ENCODE measurements at regions not wholly inside any gene's neighbourhood (a gene's known extent, or its start where the extent isn't known, plus 50 kb on each side); places are given as distances from the start of the nearest gene placed in this dataset.

DNA sequence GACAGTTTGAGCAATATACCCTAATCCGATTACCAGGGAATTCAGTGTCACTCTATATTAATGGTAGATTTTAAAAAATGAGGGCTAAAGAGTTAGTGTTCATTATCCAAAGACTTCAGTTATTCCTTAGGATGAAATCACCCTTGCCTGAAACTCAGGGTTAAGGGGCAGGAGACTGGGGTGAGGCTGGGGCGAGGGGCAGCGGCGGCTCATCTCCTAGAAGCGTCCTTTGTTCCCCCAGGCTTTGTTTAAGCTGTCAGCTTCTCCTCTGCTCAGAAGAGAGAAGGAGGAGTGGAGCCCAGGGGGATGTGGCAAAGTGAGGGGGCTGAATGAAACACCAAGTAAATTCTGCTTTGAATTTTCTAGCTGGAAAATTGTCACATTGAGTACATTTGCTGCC lies 117.7 kb upstream of the ELAC2 start:
- DNase-seq (ENCODE audit: low read depth) = no peak
- TF ChIP-seq CTCF (IDR thresholded peaks at IDR 0.05; ENCODE audit: low read length, missing control alignments) = no peak
- no peak overlapping the region for H3K4me3 ChIP-seq (replicated peaks; ENCODE audit: low read depth, low read length)

GRCh38 chr17:13134076-13134475 lies 116.2 kb upstream of the ELAC2 start:
- no peak overlapping the region for H3K4me3 ChIP-seq (replicated peaks; ENCODE audit: low read depth, low read length)
- no peak for DNase-seq (ENCODE audit: low read depth)
- TF ChIP-seq CTCF (IDR thresholded peaks at IDR 0.05; ENCODE audit: low read length, missing control alignments) = no peak

DNA sequence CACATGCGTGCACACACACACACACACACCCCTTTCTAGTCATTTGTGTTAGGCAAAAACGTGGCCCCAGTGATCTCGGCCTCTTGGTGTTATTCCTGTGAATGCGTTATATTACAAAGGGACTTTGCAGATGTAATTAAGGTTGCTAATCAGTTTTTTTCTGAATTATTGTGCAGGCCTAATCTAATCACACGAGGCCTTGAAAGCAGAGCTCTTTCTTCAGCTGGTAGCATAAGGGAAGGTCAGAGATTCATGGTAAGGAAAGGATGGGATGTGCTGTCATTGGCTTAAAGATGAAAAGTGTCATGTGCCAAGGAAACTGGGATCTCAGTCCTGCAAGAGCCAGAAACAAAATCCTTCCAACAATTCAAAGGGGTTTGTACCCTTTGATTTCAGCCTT lies 113.4 kb upstream of the ELAC2 start:
- TF ChIP-seq CTCF (IDR thresholded peaks at IDR 0.05; ENCODE audit: low read length, missing control alignments) = no peak
- no peak overlapping the region for H3K4me3 ChIP-seq (replicated peaks; ENCODE audit: low read depth, low read length)
- DNase-seq (ENCODE audit: low read depth) = no peak

- H3K4me3 ChIP-seq (replicated peaks; ENCODE audit: low read depth, low read length) = no peak overlapping the region
- no peak for TF ChIP-seq CTCF (IDR thresholded peaks at IDR 0.05; ENCODE audit: low read length, missing control alignments)
- no peak for DNase-seq (ENCODE audit: low read depth)
These were observed 111.5 kb upstream of the ELAC2 start for GRCh38 chr17:13129356-13129755.

- no peak overlapping the region for H3K4me3 ChIP-seq (replicated peaks; ENCODE audit: low read depth, low read length)
- no peak for DNase-seq (ENCODE audit: low read depth)
- no peak for TF ChIP-seq CTCF (IDR thresholded peaks at IDR 0.05; ENCODE audit: low read length, missing control alignments)
These were observed 110.8 kb upstream of the ELAC2 start for GRCh38 chr17:13128676-13129075.

GRCh38 chr17:13127921-13128602 lies 110.2 kb upstream of the ELAC2 start:
- DNase-seq (ENCODE audit: low read depth) = no peak

More at GRCh38 chr17:13127921-13128602, 110.2 kb upstream of the ELAC2 start:
- TF ChIP-seq CTCF (IDR thresholded peaks at IDR 0.05; ENCODE audit: low read length, missing control alignments) = no peak
- no peak overlapping the region for H3K4me3 ChIP-seq (replicated peaks; ENCODE audit: low read depth, low read length)
